ENCODE measurements at regions not wholly inside any gene's neighbourhood (a gene's known extent, or its start where the extent isn't known, plus 50 kb on each side); places are given as distances from the start of the nearest gene placed in this dataset.
"Not testable (repeated sequence)": the region's sequence is repeated elsewhere in the genome, so short reads cannot be mapped to it uniquely, and the experiment has no call there.

DNA sequence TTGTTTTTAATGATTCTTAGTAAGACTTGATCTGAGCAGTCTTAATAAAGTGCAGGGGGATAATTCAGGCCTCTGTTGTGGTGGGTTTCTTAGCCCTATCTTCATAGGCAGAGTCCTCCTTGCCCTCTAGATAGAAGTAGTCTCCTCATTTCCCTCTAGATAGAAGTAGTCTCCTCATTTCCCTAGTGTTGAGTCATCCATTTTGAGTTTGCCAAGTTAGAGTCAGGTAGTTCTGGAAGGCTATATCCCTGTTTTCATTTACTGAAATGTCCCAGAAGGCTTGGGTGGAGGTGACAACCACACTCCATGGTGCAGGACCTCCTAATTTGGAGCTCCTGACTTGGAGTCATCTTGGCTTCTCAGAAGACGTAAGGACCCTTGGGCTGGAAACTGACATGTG, 384.6 kb downstream of the MLLT3 start:
- DNase-seq: no peak

DNA sequence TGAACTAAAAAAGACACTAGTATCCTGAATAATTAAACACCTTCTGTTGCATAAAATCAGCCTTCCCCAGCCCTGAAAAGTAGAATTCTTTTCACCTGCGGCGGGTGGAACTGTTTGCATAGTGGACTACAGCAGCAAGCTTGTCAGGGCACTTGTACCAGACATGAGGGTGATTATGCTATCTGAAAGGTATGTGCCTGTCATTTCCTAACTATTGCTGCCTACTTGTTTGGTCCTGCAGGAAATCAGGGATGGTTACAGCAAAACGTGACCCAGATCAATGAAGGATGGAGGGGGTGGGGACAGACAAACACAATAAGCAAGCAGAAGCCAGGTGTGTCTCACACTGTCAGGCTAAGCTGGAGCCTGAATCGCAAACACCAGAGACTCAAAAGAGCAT, 385.6 kb downstream of the MLLT3 start:
- no peak for DNase-seq

DNA sequence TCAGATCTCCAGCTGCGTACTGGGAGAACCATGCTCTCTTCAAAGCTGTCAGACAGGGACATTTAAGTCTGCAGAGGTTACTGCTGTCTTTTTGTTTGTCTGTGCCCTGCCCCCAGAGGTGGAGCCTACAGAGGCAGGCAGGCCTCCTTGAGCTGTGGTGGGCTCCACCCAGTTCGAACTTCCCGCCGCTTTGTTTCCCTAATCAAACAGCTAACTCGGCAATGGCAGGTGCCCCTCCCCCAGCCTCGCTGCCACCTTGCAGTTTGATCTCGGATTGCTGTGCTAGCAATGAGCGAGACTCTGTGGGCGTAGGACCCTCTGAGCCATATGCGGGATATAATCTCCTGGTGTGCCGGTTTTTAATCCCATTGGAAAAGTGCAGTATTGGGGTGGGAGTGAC, 387.1 kb downstream of the MLLT3 start:
- not testable (repeated sequence) for DNase-seq

DNA sequence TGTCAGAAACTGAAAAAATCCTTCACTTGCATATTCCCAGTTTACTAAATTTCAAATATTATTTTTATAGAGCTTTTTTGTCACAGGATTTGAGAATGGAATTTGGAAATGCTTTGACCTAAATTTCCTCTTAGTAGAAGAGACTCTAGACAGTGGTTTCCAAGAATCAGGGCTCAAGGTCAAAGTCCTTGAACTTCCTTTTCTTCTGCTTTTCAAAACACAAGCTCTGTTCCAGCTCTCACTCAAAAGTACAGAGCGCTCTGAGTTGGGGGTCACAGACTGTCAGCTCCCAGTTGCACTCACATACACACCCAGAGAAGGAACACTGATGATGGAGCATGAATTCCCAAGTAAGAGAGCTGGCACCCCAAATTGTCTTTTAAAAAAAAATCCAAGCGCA, 394.2 kb downstream of the MLLT3 start:
- no peak for DNase-seq

DNA sequence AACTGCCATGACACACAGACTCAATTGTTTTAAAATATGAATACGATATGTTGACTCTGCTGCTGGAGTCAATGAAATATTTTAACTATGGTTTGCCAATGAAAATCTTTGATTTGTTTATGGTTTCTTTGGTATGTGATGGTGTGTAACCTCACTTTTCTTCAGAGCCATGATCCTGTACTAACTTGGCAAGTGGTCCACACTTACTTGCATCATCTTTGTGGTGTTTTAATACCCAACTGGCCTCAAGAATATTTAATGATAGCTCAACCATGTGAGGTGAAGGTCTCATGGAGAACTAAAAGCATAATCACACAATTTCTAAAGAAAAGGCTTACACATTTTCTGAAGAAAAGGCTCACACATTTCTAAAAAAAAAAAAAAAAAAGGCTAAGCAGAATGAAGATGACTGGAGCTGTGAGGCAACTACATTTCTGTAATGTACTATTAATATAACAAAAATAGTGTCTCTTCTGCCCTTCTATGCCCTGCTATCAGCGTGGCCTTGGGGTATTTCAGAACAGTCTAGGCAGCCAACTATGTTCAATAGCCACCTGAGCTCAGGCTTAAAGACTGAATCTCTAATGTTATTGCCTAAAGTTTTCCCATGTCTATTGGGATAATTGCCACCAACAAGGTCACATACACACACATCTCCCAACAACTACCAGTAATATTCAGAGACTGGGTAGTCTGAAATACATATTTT, 395.0 kb downstream of the MLLT3 start:
- DNase-seq: no peak

DNA sequence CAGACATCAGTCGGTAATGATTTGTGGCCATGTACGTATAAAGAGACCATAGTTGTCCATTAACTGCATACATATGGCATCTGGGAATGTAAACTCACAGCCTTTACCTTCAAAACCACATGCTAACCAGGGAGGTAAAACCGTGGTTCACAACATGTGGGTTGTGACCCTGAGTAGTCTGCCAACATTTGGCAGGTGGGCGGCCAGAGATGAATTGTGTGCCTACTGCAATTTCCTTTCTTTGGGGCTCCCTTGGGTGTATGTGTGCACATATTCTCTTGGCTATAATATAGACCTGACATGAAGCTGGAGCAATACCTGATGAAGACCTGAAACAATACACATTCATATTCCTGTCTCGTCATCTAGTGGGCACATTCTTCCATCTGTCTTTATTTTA, 396.0 kb downstream of the MLLT3 start:
- no peak for DNase-seq

DNA sequence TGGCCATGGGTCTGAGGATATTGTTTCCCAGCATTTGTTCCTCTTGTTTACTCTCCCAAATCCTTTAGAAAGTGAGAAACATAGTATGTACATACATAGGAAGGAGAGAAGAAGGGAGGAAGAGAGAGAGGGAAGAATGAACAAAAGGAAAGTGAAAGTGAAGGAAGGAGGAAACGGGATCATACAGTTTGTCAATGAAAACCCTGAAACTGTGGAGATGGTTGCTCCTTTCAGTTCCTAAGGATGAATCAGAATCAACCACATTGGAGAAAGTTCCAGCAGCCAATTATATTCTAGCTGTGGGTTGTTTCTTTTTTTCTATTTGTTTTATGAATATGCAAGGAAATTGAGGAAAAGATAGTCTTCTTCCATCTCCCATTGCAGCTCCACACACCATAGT, 396.5 kb downstream of the MLLT3 start:
- no peak for DNase-seq

DNA sequence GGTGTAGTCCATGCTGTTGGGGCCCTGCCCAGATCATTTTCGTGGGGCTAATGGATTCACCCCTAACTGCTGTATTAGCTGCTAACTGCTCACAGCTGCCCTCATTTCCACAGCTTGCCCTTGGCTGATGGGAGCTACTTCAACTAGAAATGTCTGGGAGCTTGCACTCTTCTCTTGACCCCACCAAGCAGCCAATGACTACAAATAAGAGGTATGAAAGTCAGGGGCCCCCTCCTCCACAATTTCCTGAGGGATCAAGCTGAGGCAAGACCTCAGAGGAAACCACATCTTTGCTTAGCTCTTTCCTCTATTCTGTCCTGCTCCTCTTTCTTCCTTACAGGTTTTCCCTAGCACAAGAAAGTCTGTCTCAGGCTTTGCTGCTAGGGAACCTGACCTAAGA, 397.5 kb downstream of the MLLT3 start:
- no peak for DNase-seq

DNA sequence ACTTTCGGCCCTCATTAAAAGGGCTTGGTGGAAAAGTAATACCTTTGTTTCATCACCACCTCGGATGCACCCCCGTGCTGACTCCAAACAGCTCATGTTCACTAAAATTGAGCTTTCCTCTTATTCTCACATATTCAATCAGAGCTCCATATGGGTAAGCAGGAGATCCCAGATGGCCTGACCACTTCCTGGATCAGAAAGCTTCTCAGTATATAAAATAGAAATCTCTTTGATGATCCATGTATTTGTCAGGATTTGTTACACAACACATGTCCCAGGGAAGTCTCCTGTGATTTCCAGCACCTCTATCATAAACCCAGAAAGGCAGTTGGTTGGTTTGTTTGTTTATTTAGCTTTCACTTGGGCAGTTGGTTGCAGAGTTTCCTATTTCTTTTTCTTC, 402.0 kb downstream of the MLLT3 start:
- DNase-seq: no peak

DNA sequence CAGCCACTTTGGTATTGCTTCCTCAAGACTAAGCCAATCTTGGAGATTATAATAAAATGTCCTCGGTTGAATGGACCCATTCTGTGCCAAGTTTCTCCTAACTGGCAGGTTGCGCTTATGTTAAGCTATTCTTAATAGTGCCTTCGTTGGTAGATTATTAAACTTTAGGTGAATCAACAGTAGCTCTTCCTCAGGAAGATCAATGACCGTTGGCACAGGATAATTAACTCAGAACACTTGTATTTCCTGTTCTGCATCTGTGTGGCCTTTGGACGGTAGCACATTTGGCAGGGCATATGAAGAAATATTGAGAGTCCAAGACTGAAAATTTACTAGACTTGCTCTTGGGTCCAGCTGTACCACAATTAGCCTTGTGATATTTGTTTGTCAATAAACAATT, 402.9 kb downstream of the MLLT3 start:
- DNase-seq: no peak

DNA sequence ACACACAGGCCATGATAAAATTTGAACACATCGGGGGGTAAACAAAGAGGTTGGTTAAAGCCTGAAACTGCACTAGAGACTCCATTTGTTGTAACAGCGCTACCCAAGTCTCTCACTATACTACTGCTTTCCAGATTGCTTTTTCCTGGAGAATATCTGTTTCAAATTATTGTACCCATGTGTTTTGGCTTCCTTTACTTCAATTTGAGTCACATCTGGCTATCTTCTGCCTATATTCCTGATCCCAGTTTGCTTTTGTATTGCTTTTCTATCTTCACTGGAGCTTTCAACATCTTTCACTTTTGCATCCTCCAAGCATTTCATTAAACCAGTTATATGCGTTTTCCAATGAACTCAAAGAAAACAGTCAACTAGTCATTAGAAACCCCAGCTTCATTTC, 404.7 kb downstream of the MLLT3 start:
- DNase-seq: no peak

DNA sequence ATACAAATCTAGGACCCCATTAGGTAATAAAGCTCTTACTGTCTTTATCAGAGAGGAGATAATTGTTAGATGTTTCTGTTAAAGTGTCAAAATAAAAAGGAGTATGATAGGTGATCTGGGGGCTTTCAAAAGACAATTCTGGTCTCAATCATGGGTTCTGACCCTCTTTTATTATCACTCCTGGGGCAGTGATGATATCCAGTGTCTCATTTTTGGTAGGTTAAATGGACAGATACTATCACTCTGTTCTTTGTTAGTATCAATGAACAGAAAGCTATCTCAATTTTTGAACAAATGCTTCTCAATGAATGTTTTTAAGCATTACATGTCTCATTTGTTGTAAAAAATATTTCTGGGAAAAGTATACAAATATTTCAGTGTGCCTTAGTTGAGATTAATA, 405.9 kb downstream of the MLLT3 start:
- DNase-seq: no peak

DNA sequence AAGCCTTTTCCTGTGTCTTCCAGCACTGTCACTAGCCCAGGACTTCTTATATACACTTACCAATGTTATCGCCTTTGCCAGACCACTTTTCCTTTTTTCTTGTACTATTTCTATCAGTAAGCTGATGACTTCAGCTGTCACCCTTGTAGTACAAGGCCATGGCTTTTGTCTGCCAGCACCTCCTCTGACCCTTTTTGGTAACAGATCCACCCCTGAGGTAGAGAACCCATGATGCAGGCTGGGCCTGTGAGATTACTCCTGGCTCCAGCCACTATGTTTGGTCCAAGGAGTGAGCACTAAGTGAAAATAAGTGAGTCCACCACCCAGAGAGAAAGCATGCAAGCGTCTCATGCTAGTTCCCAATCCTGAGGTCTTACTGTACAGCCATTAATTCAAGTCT, 406.7 kb downstream of the MLLT3 start:
- no peak for DNase-seq

DNA sequence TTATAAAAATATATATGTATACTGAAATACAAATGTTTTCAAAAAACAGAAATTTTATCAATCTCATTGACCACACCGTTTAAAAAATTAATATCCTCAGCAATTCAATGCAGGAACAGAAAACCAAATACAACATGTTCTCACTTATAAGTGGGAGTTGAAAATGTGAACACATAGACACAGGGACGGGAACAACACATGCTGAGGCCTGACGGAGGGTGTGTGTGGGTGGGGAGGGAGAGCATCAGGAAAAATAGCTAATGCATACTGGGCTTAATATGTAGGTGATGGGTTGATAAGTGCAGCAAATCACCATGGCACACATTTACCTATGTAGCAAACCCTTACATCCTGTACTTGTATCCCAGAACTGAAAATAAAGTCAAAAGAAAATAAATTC, 409.5 kb downstream of the MLLT3 start:
- DNase-seq: no peak

DNA sequence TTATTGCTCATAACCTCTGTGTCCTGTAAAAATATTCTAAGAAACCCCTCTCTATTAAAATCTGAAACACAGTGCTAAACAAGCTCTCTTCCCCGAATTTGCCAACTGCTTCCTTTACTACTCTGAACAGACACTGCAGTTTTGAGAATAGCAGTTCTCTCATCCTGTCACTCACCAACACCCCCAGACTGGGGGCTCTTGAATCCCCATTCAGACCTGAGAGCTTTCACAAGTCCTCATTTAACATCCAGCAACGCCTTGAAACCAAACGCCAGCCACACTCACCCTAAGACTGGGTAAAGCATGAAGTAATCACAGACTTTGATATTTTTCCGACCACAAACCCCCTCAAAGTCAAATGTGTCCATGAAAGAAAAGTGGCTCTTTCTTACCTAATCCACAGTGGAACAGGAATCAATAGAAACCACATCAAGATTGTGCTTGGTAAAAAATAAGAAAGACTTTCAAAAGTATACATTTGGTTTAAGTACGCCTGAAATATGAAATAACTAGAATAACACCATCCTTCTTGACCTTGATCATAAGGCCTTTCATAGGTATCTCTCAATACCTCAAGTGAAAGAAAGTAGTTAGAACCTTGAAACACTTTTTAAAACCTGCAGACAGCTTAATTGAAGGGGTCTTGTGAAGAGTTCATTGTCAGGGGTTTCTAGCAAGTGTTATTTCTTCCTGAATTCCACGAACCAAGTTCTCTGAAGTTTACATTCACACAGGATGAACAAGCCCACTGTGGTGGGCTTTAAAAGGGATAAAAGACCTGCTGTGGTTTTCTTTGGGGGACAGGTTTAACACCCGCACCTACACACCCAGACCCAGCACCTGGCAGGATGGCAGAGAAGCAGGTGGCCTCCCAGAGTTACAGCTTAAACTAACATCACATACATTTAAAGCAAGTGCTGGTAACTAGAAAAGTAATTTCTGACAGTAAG, 412.6 kb downstream of the MLLT3 start:
- DNase-seq: no peak

DNA sequence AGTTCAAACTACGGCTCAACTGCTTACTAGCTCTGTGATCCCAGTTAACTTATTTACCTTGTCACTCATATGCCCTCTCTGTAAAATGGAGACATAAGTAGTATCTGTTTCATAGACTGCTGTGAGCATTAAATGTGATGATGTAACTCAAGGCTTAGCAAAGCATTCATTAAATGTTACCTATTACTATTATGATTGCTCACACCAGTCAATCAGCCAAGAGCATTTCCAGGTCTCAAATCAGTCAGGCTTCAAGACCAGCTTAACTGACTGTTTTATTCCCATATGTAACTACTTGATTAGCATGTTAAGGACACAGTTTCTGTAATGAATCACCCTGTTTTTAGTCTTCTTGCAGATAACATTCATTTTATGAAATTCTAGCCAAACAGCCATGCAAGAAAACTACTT, 413.3 kb downstream of the MLLT3 start:
- no peak for DNase-seq

DNA sequence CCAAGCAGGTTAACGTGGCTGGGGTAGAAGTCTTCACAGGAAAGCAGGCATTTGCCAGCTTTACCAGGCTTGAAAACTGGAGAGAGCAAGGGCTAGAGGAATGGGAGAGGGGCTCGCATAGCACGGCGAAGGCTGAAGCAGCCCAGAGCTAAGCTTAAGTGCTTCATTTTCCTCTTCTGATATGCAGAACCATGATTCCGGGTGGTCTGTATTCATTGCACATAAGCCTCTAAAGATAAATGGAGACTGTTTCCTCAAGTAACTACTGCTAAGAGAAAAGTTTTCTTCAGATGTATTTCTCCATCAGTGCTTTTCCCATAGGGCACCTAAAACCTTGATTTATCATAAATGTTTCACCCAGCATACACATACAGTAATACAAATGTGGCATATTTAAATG, 414.1 kb downstream of the MLLT3 start:
- DNase-seq: no peak

DNA sequence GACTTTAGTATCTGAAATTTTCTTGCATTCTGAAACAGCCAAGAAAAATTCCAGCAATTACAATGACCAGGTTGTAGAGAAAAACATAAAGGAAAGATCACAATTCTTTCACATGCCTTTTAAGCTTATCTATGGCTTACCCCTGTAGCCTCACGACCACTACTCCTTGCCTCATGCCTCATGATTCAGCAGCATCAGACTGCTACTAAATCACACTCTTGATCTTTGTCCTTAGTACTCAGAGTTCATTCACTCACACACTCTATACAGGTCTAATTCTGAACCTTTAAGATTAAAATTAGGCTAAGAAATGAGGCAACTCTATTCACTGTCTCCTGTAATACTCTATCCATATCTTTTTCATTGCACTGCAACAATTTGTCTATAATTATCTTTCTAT, 415.1 kb downstream of the MLLT3 start:
- DNase-seq: no peak

DNA sequence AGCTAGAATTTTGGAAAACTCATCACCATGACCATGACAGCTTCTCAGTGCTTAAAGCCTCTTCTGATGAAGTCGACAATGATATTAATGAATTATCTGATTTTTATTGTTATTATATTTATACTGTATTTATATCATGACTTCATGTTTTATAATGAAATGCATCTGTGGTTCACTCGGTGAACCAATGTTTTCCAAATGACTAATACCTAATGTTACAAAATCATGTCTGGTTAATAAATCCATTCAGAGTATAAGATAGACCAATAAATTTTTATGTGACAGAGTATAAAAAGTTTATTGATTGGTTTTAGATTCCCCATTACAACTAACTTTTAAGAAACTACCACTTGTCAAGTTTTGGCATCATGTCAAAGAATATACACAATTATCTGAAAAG, 416.5 kb downstream of the MLLT3 start:
- no peak for DNase-seq

DNA sequence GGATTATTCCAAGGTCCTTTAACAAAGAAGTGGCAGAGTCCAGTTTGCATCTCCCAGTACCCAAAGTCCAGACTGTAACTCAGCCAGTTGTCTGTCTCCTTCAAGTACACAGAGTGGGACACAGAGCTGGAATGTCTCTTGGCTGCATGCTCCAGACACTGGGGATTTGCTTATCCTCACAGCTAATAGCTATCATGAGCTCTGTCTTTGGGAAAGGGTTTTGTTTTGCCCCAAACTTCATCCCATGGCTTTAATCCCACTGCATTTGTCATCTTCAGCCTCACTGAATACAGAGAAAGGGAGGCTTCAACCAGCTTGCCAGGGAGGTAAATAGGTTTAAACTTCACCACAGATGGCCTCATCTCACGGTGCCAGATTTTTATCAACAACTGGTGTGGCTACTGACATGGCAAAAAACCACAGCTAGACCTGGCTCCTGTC, 412.2 kb upstream of the SLC24A2 start:
- no peak for DNase-seq

DNA sequence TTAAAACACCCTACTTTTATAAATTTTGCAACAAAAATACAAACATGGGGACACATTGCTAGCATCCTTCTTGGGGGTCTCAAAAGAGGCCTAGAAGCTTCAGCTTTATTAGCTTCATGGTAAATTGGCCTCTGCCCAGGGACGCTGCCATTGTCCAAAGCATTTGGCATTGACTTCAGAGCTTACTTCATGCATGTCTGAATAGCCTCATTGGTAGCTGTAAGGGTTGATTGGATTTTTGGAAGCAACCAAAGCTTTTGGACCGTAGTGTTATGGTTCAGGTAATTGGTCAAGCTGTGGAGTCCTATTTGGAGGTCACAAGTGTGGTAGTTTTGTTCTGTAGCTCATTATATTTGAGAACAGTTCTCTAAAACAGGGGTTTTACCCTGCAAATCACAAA, 411.7 kb upstream of the SLC24A2 start:
- no peak for DNase-seq

DNA sequence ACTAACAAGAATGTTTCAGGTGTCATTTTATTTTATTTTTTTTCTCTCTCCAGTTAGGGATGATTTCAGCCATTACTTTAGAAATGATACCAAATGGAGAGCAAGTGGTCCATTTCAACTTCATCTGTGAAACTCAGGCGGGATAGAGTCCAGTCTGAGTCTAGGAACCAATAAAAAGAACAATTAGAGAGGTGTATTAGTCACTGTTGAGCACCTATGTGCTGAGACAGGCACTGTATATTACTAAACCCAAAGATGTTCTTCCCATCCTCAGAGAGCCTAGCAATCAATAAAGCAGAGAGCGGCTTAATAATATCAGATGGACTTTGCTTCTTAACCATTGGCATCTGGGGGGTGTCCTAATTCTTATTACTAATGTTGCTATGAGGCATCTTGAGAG, 410.3 kb upstream of the SLC24A2 start:
- no peak for DNase-seq

DNA sequence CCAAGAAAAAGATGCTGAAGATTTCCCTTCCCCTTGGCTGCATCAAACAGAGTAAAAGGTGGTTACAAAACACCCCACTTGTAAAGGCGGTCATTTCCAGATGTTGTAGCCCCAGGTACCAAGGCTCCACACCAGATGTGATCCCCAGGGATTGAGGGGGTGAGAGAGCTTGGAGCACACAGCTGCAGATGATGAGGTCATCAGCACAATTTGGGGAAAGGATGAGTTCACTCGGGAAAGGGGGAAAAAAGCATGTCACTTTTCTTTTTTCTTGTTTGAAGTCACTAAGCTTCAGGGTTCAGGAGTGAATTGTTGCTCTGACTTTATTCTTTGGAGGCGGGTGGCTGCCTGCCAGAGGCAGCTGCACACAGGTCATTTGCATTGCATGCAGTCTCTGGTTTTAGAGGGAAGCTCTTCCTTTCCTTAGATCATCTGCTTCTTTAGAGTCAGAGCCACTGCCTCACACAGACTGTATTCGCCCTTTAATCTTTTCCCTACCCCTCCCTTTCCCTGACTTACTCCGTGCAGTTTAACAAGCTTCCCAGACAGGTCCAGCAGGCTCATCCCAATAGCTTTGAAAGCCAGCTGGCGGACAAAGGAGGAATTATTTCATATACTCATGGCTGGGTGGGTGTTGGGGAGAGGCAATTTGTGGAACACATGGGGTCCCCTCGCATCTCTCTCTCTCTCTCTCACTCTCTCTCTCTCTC, 409.3 kb upstream of the SLC24A2 start:
- DNase-seq: no peak

Measured in GF-D8 (cell line).